ACC112 (cell line): ENCODE measurements at regions not wholly inside any gene's neighbourhood (a gene's known extent, or its start where the extent isn't known, plus 50 kb on each side); places are given as distances from the start of the nearest gene placed in this dataset.

Source experiments
- H2AFZ ChIP-seq: fragments of 200-600 bp; sonication (generic); one replicate; pipeline ENCODE4 v1.6.0; 2017; ENCODE audit warnings: antibody characterized with exemption, low read length; ENCODE audit not compliant: unreplicated experiment
- H3K27ac ChIP-seq: fragments of 200-600 bp; sonication (generic); 2 replicates; pipeline ENCODE4 v1.5.1; 2014; ENCODE audit warnings: low read depth, mild to moderate bottlenecking, antibody characterized with exemption, low read length, moderate library complexity
- H3K27me3 ChIP-seq: fragments of 200-600 bp; sonication (generic); 2 replicates; pipeline ENCODE4 v1.6.1; 2014; ENCODE audit warnings: mild to moderate bottlenecking, antibody characterized with exemption, low read length, moderate library complexity, mixed read lengths; ENCODE audit not compliant: insufficient read depth
- H3K36me3 ChIP-seq: fragments of 200-600 bp; sonication (generic); 2 replicates; pipeline ENCODE4 v1.6.1; 2016; ENCODE audit warnings: mild to moderate bottlenecking, antibody characterized with exemption, low read length, moderate library complexity, mixed read lengths; ENCODE audit not compliant: insufficient read depth
- H3K4me1 ChIP-seq: fragments of 200-600 bp; sonication (generic); one replicate; pipeline ENCODE4 v1.6.1; 2016; ENCODE audit warnings: low read length, mixed read lengths; ENCODE audit not compliant: insufficient read depth, unreplicated experiment, control insufficient read depth
- H3K4me3 ChIP-seq: fragments of 200-600 bp; sonication (generic); 2 replicates; pipeline ENCODE4 v1.5.1; 2014; ENCODE audit warnings: mild to moderate bottlenecking, low read depth, low read length
- H3K79me2 ChIP-seq: fragments of 200-600 bp; sonication (generic); one replicate; pipeline ENCODE4 v1.6.0; 2016; ENCODE audit warnings: low read length; ENCODE audit not compliant: control insufficient read depth, unreplicated experiment, insufficient read depth

DNA sequence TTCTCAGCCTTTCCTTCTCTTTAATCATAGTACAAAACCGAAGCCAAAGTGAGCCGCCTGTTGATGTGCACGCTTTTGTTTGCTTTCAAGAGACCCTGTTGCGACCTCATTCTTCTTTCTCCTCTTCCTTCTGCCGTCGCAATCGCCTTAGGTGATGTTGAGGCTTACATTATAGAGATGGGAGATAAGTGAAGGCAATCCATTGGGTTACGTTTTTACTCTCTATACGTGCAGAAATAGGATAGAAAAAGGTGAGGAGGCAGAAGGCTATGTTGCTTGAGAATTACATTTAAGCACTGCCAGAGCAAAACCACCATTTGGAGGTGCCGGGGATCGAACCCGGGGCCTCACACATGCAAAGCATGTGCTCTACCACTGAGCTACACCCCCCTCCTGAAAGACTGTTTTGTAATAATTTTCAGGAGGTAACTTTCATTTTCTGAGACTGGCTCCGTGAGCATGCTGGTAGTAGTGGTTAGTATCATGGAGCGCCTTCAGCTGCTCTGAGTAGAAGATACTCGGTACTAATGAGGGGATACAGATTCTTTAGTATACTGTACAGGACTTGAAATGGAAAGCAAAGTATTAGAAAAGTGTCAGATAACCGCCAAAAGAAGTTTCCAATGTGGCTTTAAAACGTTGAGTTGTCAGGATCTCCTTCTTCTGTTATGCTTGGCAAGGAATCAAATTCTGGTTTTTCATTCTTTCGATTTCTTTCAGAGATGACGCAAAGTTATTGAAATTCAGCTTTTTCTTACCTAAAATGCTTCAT is 165.6 kb downstream of the TRIM27 start:
- Histone ChIP-seq H3K4me3 (peak overlapping the region; percentile 67), H3K36me3 (no peaks in the 10 kb centered on the region), H3K79me2 (no peaks in the 10 kb centered on the region), H3K27ac (peak overlapping the region; percentile 30; the same call in 1 of the 2 replicates), H3K27me3 (peaks cover 27% of the 10 kb centered on the region), H2AFZ (peak overlapping the region; percentile 61), H3K4me1 (no peaks in the 10 kb centered on the region)

DNA sequence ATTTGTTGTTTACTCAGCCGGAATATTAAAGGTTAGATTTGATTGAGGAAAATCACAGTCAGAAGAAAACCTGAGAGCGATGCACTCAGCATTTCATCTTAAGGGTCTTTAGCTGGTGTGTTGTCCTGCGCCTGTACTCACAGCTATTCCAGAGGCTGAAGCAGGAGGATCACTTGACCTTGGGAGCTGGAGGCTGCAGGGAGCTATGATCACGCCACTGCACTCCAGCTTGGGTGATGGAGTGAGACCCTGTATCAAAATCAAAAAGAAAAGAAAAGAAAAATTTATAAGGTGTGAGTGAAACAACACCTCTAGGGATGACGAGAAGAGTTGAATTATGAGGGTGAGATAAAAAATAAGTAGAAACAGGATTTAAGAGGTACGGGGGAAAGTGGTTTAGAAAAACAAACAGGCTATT is 165.0 kb downstream of the TRIM27 start:
- H3K4me1 ChIP-seq = no peaks in the 10 kb centered on the region
- H3K27ac ChIP-seq = no peak overlapping the region
- H3K79me2 ChIP-seq = no peaks in the 10 kb centered on the region
- peaks cover 33% of the 10 kb centered on the region for H3K27me3 ChIP-seq
- H3K4me3 ChIP-seq = peak overlapping the region; percentile 67
- H2AFZ ChIP-seq = no peak overlapping the region
- H3K36me3 ChIP-seq = no peaks in the 10 kb centered on the region

DNA sequence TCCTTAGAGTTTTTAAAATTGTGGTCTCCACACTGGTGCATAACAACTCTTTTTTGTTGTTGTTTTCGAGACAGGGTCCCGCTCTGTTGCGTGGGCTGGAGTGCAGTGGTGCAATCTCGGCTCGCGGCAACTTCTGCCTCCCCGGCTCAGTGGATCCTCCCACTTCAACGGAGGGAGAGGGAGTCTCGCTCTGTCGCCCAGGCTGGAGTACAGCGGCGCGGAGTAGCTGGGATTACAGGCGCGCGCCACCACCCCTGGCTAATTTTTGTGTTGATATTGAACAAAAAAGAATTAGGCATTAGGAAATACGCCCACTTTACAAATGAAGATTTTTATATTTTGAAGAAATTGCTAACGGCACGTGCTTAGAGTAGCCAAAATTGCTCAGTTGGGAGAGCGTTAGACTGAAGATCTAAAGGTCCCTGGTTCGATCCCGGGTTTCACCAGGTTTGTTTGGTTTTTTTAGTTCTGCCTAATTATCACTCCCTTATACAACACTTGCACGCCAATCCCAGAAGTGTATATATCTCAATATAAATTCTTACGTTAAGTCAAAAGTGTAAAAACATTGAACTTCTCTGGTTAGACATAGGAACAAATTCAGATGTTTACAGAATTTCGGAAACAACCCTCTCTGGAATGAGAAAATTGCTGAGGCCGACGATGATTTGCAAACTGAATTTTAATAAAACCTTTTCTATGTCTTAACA is 159.6 kb downstream of the TRIM27 start:
- H3K4me3 ChIP-seq = peak overlapping the region; percentile 62
- H3K4me1 ChIP-seq = no peaks in the 10 kb centered on the region
- H3K79me2 ChIP-seq = no peaks in the 10 kb centered on the region
- H3K36me3 ChIP-seq = no peaks in the 10 kb centered on the region
- H3K27ac ChIP-seq = no peak overlapping the region
- peaks cover 84% of the 10 kb centered on the region for H3K27me3 ChIP-seq
- no peak overlapping the region for H2AFZ ChIP-seq

DNA sequence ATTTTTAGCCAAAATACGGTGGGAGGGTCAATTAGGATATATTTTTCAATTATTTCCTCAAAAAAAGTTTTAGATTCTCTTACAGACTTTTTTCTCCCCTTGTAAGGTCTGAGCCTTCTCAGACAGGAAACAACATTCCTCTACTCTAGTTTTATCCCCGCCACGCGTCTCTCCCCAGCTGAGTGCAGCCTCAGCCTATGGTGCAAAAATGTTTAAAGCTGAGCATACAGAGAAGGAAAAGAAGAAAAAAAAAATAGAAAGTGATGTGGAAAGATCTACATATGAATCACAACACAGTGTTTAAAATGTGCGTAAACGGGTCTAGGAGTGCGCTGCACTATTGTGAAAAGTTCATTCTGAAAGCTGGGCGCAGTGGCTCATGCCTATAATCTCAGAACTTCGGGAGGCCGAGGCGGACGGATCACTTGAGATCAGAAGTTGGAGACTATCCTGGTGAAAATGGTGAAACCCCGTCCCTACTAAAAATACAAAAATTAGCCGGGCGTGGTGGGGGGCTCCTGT is 159.0 kb downstream of the TRIM27 start:
- no peak overlapping the region for H3K27ac ChIP-seq
- peaks cover 88% of the 10 kb centered on the region for H3K27me3 ChIP-seq
- no peaks in the 10 kb centered on the region for H3K79me2 ChIP-seq
- no peak overlapping the region for H3K4me3 ChIP-seq
- H3K36me3 ChIP-seq = no peaks in the 10 kb centered on the region
- no peaks in the 10 kb centered on the region for H3K4me1 ChIP-seq
- no peak overlapping the region for H2AFZ ChIP-seq

DNA sequence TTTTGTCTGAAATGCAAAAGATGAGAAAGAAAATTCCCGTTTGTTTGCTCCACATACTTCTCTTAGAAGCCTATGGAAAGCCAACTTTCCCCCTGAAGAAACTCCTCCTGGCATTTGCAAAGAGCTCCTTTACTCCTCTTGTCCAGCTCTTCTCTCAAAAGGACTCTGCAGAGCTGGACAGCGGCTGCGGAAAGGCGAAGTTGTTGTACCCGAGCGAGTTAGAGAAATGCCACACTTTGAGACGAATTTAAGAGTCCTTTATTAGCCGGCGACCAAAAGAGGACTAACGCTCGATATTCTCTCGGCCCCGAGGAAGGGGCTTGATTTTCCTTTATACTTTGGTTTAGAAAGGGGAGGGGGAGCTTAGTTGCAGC is 157.8 kb downstream of the TRIM27 start:
- H3K4me1 ChIP-seq = no peaks in the 10 kb centered on the region
- H3K4me3 ChIP-seq = no peak overlapping the region
- H3K79me2 ChIP-seq = no peaks in the 10 kb centered on the region
- H3K27me3 ChIP-seq = peaks cover 91% of the 10 kb centered on the region
- H3K27ac ChIP-seq = no peak overlapping the region
- no peak overlapping the region for H2AFZ ChIP-seq
- no peaks in the 10 kb centered on the region for H3K36me3 ChIP-seq

DNA sequence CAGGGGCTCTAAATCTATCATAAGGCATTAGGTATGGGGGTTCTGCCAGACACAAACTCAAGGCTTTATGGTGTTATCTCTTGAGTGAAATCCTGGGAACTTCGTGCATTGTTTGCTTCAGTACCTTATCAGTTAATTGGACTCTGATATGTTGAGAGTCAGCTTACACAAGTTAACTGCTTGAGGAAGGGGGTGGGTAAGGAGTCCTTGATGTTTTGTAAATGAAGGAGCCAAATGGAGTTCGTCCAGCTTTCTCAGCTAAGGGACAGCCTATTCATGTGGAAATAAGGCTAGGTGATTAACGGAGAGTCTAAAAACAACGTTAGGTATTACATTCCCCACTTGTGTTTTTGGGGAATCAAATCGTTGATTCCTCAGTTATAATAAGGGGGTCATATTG is 157.4 kb downstream of the TRIM27 start:
- H3K79me2 ChIP-seq = no peaks in the 10 kb centered on the region
- H2AFZ ChIP-seq = no peak overlapping the region
- H3K27ac ChIP-seq = no peak overlapping the region
- H3K4me3 ChIP-seq = no peak overlapping the region
- no peaks in the 10 kb centered on the region for H3K4me1 ChIP-seq
- peaks cover 94% of the 10 kb centered on the region for H3K27me3 ChIP-seq
- H3K36me3 ChIP-seq = no peaks in the 10 kb centered on the region

DNA sequence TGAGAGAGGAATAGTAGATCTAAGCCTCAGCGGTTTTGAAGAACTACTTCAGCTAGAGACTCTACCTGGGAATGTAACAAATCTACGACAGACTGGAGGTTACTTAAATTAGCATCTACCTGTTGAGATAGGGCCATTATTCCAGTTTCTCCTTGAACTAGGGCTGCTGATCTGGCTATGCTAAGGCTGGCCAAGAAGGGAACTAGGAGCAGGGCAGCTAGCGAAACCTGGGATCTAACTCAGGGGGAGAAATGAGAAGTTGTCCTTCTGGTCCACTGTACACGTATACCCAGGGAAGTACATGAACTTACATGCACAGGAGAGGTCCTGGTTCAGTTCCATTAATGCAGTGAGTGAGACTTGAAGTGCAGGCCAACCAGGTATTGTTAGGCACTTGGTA is 156.7 kb downstream of the TRIM27 start:
- no peaks in the 10 kb centered on the region for H3K79me2 ChIP-seq
- peaks cover 95% of the 10 kb centered on the region for H3K27me3 ChIP-seq
- H3K36me3 ChIP-seq = no peaks in the 10 kb centered on the region
- H2AFZ ChIP-seq = no peak overlapping the region
- no peak overlapping the region for H3K4me3 ChIP-seq
- H3K4me1 ChIP-seq = no peaks in the 10 kb centered on the region
- H3K27ac ChIP-seq = no peak overlapping the region

DNA sequence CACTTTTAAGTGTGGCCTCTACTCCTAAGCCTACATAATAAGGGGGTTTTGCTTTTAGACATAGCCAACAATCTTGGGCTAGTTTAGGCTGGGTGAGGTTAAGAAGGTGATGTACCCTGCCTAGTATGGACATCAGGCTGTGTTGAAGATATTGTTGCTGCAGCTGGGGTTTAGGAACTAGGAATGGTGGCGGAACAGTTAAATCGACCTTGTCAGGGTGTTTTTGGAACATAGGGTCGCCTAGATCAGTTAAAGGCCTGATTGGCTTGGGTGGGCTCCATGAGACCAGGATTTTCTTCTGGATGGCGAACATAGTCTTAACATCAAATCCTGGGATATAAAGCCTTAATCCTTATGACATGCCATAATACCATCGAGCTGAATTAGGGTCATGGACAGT is 156.1 kb downstream of the TRIM27 start:
- no peak overlapping the region for H2AFZ ChIP-seq
- no peaks in the 10 kb centered on the region for H3K4me1 ChIP-seq
- H3K4me3 ChIP-seq = no peak overlapping the region
- no peaks in the 10 kb centered on the region for H3K79me2 ChIP-seq
- H3K36me3 ChIP-seq = no peaks in the 10 kb centered on the region
- H3K27me3 ChIP-seq = peaks cover 100% of the 10 kb centered on the region
- no peak overlapping the region for H3K27ac ChIP-seq

DNA sequence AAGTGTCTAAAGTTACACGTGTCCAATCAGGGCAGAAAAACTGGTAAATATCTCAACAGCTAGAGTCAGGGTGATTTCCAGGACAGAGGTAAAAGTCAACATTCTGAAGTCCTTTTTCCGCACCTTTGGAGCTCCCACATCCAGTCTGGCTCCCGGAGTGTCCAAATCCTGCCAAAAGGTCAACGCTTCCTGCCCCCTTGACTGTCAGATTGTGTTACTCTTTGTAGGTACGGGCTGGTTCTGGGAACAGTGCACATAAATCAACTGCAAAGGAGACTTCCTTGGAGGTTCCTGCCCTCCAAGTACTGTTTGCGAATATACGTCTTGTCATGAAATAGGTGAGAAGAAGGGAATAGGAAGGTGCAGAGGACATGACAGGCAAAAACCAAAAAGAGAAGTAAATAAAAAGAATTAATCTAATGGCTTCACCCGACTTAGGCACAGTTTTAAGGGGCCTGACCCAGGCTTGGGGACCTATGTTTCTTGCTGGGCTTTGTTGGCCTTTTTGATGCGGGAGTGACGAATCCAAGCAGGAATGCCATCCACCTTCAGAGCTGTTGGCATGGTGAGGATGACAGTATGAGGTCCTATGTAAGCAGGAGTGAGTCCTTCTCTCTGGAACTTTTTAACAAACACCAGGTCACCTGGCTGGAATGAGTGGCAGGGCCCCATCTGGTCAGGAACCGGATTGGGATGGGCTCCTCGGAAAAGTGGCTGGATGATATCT is 155.4 kb downstream of the TRIM27 start:
- peaks cover 100% of the 10 kb centered on the region for H3K27me3 ChIP-seq

DNA sequence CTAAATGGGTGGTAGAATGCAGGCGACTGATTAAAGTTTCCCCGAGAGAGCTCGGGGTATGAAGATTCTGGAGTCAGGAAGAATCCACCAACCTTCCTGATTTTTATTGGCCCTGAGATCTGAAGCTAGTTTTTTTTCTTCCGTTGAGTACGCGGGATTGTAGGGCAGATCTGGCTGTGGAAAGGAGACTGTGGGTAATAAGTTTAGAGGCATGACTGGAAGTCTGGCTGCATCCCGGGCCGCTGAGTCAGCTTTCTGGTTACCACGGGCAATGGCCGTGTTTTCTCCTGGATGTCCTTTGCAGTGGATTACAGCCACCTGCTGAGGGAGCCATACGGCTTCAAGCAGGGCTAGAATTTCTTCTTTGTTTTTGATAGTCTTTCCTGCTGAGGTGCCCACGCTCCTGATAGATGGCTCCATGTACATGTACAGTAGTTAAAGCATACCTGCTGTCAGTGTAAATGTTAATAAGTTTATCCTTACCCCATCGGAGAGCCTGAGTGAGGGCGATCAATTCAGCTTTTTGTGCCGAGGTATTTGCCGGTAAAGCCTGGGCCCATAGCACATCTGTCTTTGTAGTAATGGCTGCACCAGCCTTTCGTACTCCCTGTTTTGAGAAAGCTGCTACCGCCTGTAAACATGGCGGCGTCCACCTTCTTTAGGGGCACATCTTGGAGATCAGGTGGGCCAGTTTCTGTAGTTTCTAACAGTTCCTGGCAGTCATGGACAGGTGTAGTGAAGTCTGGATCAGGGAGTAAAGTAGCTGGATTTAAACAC is 154.0 kb downstream of the TRIM27 start:
- Histone ChIP-seq H3K4me3 (no peak overlapping the region), H2AFZ (no peak overlapping the region), H3K36me3 (no peaks in the 10 kb centered on the region), H3K79me2 (no peaks in the 10 kb centered on the region), H3K27me3 (peaks cover 100% of the 10 kb centered on the region), H3K4me1 (no peaks in the 10 kb centered on the region), H3K27ac (no peak overlapping the region)

More for the DNA sequence above, 155.4 kb downstream of the TRIM27 start:
- H3K36me3 ChIP-seq = no peaks in the 10 kb centered on the region
- no peak overlapping the region for H3K27ac ChIP-seq
- no peaks in the 10 kb centered on the region for H3K4me1 ChIP-seq
- no peak overlapping the region for H3K4me3 ChIP-seq
- H3K79me2 ChIP-seq = no peaks in the 10 kb centered on the region
- H2AFZ ChIP-seq = no peak overlapping the region
